Astrocyte (in vitro differentiated cells and primary cell): ENCODE measurements at regions not wholly inside any gene's neighbourhood (a gene's known extent, or its start where the extent isn't known, plus 50 kb on each side); places are given as distances from the start of the nearest gene placed in this dataset.
"Not testable (repeated sequence)": the region's sequence is repeated elsewhere in the genome, so short reads cannot be mapped to it uniquely, and the experiment has no call there.

Experiments used
- DNase-seq: peaks from one replicate; pipeline ENCODE4 v3.0.0-alpha.2; 2010; ENCODE audit warnings: low read depth
- FAIRE-seq: peaks from 2 replicates; lab custom pipeline; 2011; peaks lifted over from hg19 to GRCh38; lab: Jason Lieb, UNC
- H2AFZ ChIP-seq: 2 replicates; pipeline ENCODE4 v1.6.0; 2012; ENCODE audit warnings: low read depth, low read length, inconsistent platforms
- H3K27ac ChIP-seq: 2 replicates; pipeline ENCODE4 v1.5.1; 2011; ENCODE audit warnings: low read depth, low read length, inconsistent platforms
- H3K27me3 ChIP-seq: 2 replicates; pipeline ENCODE4 v1.6.0; 2011; ENCODE audit warnings: low read length, inconsistent platforms; ENCODE audit not compliant: insufficient read depth
- H3K36me3 ChIP-seq: 2 replicates; pipeline ENCODE4 v1.5.1; 2011; ENCODE audit warnings: low read length, inconsistent platforms; ENCODE audit not compliant: insufficient read depth
- H3K4me1 ChIP-seq: 2 replicates; pipeline ENCODE4 v1.5.1; 2011; ENCODE audit warnings: low read length, inconsistent platforms; ENCODE audit not compliant: insufficient read depth
- H3K4me2 ChIP-seq: 2 replicates; pipeline ENCODE4 v1.6.0; 2012; ENCODE audit warnings: low read length, inconsistent platforms
- H3K4me3 ChIP-seq: 2 replicates; pipeline ENCODE4 v1.5.1; 2011; ENCODE audit warnings: low read depth, mild to moderate bottlenecking, low read length, inconsistent platforms; ENCODE audit not compliant: insufficient read depth
- H3K79me2 ChIP-seq: 2 replicates; pipeline ENCODE4 v1.6.0; 2012; ENCODE audit warnings: mild to moderate bottlenecking, low read length, inconsistent platforms; ENCODE audit not compliant: insufficient read depth
- H3K9ac ChIP-seq: 2 replicates; pipeline ENCODE4 v1.6.0; 2012; ENCODE audit warnings: mild to moderate bottlenecking, low read length, inconsistent platforms
- H3K9me3 ChIP-seq: 2 replicates; pipeline ENCODE4 v1.5.1; 2012; ENCODE audit warnings: low read depth, mild to moderate bottlenecking, low read length, inconsistent platforms; ENCODE audit not compliant: insufficient read depth
- H4K20me1 ChIP-seq: 2 replicates; pipeline ENCODE4 v1.6.0; 2012; ENCODE audit warnings: low read length, inconsistent platforms; ENCODE audit not compliant: insufficient read depth
- H3K27ac Mint-ChIP-seq: one replicate; pipeline ENCODE4 v1.8.0; 2021; ENCODE audit warnings: mild to moderate bottlenecking, mixed read lengths; ENCODE audit not compliant: unreplicated experiment
- H3K27me3 Mint-ChIP-seq: one replicate; pipeline ENCODE4 v1.8.0; 2021; ENCODE audit warnings: low read depth, mixed read lengths; ENCODE audit not compliant: unreplicated experiment
- H3K36me3 Mint-ChIP-seq: one replicate; pipeline ENCODE4 v1.8.0; 2021; ENCODE audit warnings: low read depth, mixed read lengths; ENCODE audit not compliant: unreplicated experiment
- H3K4me1 Mint-ChIP-seq: one replicate; pipeline ENCODE4 v1.8.0; 2021; ENCODE audit warnings: low read depth, mixed read lengths; ENCODE audit not compliant: unreplicated experiment
- H3K4me3 Mint-ChIP-seq: one replicate; pipeline ENCODE4 v1.8.0; 2021; ENCODE audit warnings: mild to moderate bottlenecking, moderate library complexity, mixed read lengths; ENCODE audit not compliant: unreplicated experiment
- H3K9me3 Mint-ChIP-seq: one replicate; pipeline ENCODE4 v1.8.0; 2021; ENCODE audit warnings: mild to moderate bottlenecking, mixed read lengths; ENCODE audit not compliant: unreplicated experiment
- CTCF ChIP-seq: IDR thresholded peaks from 2 replicates; pipeline ENCODE4 v1.5.1; 2011; ENCODE audit warnings: low read depth, mild to moderate bottlenecking, inconsistent platforms, low read length, moderate library complexity; ENCODE audit not compliant: insufficient read depth
- EZH2 ChIP-seq: IDR thresholded peaks from 2 replicates; pipeline ENCODE4 v1.6.1; 2012; ENCODE audit warnings: mild to moderate bottlenecking, low read length, inconsistent platforms; ENCODE audit not compliant: insufficient read depth

GRCh38 chr5:44089424-44090144 is 299.6 kb downstream of the FGF10 start:
- Histone ChIP-seq H3K27ac (no peak overlapping the region), H4K20me1 (no peaks in the 10 kb centered on the region), H3K4me1 (no peaks in the 10 kb centered on the region), H2AFZ (no peak overlapping the region), H3K4me2 (no peak overlapping the region), H3K79me2 (no peaks in the 10 kb centered on the region), H3K9me3 (no peaks in the 10 kb centered on the region), H3K36me3 (no peaks in the 10 kb centered on the region), H3K4me3 (no peak overlapping the region), H3K9ac (no peak overlapping the region), H3K27me3 (no peaks in the 10 kb centered on the region)
- Mint-ChIP-seq H3K4me1 (no peaks in the 10 kb centered on the region), H3K4me3 (no peak overlapping the region), H3K27me3 (no peaks in the 10 kb centered on the region), H3K9me3 (no peaks in the 10 kb centered on the region), H3K27ac (no peak overlapping the region), H3K36me3 (no peaks in the 10 kb centered on the region)
- TF ChIP-seq CTCF, result no peak
- no peak for TF ChIP-seq EZH2
- DNase-seq (no peak), FAIRE-seq (no peak)

GRCh38 chr5:44085083-44085482 is 304.1 kb downstream of the FGF10 start:
- Mint-ChIP-seq H3K4me3 (no peak overlapping the region), H3K36me3 (no peaks in the 10 kb centered on the region), H3K4me1 (no peaks in the 10 kb centered on the region), H3K27me3 (no peaks in the 10 kb centered on the region), H3K9me3 (no peaks in the 10 kb centered on the region), H3K27ac (no peak overlapping the region)
- TF ChIP-seq CTCF (no peak), EZH2 (no peak)
- no peak overlapping the region for H3K4me3 ChIP-seq
- H3K9me3 ChIP-seq, result no peaks in the 10 kb centered on the region
- H3K79me2 ChIP-seq, result no peaks in the 10 kb centered on the region
- H3K27ac ChIP-seq, result no peak overlapping the region
- DNase-seq (no peak), FAIRE-seq (no peak)
- no peaks in the 10 kb centered on the region for H4K20me1 ChIP-seq
- H3K9ac ChIP-seq, result no peak overlapping the region
- no peak overlapping the region for H2AFZ ChIP-seq
- no peak overlapping the region for H3K4me2 ChIP-seq
- H3K27me3 ChIP-seq, result no peaks in the 10 kb centered on the region
- H3K4me1 ChIP-seq, result no peaks in the 10 kb centered on the region
- no peaks in the 10 kb centered on the region for H3K36me3 ChIP-seq

- not testable (repeated sequence) for H3K27ac ChIP-seq, H3K27me3 Mint-ChIP-seq, H3K4me1 Mint-ChIP-seq, H3K4me3 ChIP-seq, H2AFZ ChIP-seq, H3K4me1 ChIP-seq, H3K27ac Mint-ChIP-seq, H3K27me3 ChIP-seq, H3K9me3 ChIP-seq, H3K4me3 Mint-ChIP-seq, H3K9me3 Mint-ChIP-seq, H3K36me3 Mint-ChIP-seq, H3K4me2 ChIP-seq, H4K20me1 ChIP-seq, H3K79me2 ChIP-seq, H3K36me3 ChIP-seq, H3K9ac ChIP-seq, DNase-seq, FAIRE-seq
Measured at GRCh38 chr5:44074547-44074946, 314.7 kb downstream of the FGF10 start.
